ENCODE measurements at regions not wholly inside any gene's neighbourhood (a gene's known extent, or its start where the extent isn't known, plus 50 kb on each side); places are given as distances from the start of the nearest gene placed in this dataset.

GRCh38 chr1:177646757-177647730 lies 322.8 kb downstream of the SEC16B start:
- no TSS peak for BruUV-seq (replicated peaks)
- POLR2A ChIA-PET: no interaction called here
- Histone ChIP-seq H3K4me3 (ENCODE audit: low read depth, low read length, poor library complexity, severe bottlenecking) (no peak overlapping the region), H3K36me3 (ENCODE audit: insufficient read depth, low read length) (no peaks in the 10 kb centered on the region), H3K27ac (ENCODE audit: low read depth, low read length, poor library complexity, severe bottlenecking) (no peak overlapping the region), H3K9me3 (ENCODE audit: low read length) (no peaks in the 10 kb centered on the region), H2AFZ (ENCODE audit: low read length) (no peak overlapping the region), H3K4me2 (ENCODE audit: low read length) (no peak overlapping the region), H3K9me2 (ENCODE audit: insufficient read depth, low read length) (no peaks in the 10 kb centered on the region), H3K4me1 (ENCODE audit: insufficient read depth, low read length, poor library complexity, severe bottlenecking) (no peaks in the 10 kb centered on the region), H4K20me1 (ENCODE audit: insufficient read depth, low read length) (no peaks in the 10 kb centered on the region), H3K79me2 (ENCODE audit: insufficient read depth, low read depth, low read length) (no peaks in the 10 kb centered on the region)
- DNase-seq (ENCODE audit: low spot score): no peak
- CTCF ChIA-PET (ENCODE audit: unreplicated experiment): no interaction called here
- TF ChIP-seq EZH2phosphoT487 (IDR thresholded peaks at IDR 0.05; ENCODE audit: borderline replicate concordance, low read depth, low read length): no peak
- TF ChIP-seq, protein P1, sequence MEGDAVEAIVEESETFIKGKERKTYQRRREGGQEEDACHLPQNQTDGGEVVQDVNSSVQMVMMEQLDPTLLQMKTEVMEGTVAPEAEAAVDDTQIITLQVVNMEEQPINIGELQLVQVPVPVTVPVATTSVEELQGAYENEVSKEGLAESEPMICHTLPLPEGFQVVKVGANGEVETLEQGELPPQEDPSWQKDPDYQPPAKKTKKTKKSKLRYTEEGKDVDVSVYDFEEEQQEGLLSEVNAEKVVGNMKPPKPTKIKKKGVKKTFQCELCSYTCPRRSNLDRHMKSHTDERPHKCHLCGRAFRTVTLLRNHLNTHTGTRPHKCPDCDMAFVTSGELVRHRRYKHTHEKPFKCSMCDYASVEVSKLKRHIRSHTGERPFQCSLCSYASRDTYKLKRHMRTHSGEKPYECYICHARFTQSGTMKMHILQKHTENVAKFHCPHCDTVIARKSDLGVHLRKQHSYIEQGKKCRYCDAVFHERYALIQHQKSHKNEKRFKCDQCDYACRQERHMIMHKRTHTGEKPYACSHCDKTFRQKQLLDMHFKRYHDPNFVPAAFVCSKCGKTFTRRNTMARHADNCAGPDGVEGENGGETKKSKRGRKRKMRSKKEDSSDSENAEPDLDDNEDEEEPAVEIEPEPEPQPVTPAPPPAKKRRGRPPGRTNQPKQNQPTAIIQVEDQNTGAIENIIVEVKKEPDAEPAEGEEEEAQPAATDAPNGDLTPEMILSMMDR (conservative IDR thresholded peaks at IDR 0.05; ENCODE audit: low read length): no peak
- intact Hi-C loops (cut with micrococcal nuclease; ENCODE audit: unreplicated experiment): no loop called here

- Histone ChIP-seq H2AFZ (ENCODE audit: low read length) (no peak overlapping the region), H3K4me1 (ENCODE audit: insufficient read depth, low read length, poor library complexity, severe bottlenecking) (no peaks in the 10 kb centered on the region), H3K4me3 (ENCODE audit: low read depth, low read length, poor library complexity, severe bottlenecking) (no peak overlapping the region), H4K20me1 (ENCODE audit: insufficient read depth, low read length) (no peaks in the 10 kb centered on the region), H3K79me2 (ENCODE audit: insufficient read depth, low read depth, low read length) (no peaks in the 10 kb centered on the region), H3K4me2 (ENCODE audit: low read length) (no peak overlapping the region), H3K9me2 (ENCODE audit: insufficient read depth, low read length) (no peaks in the 10 kb centered on the region), H3K27ac (ENCODE audit: low read depth, low read length, poor library complexity, severe bottlenecking) (no peak overlapping the region), H3K9me3 (ENCODE audit: low read length) (no peaks in the 10 kb centered on the region), H3K36me3 (ENCODE audit: insufficient read depth, low read length) (no peaks in the 10 kb centered on the region)
- TF ChIP-seq, protein P1 (conservative IDR thresholded peaks at IDR 0.05; ENCODE audit: low read length): no peak
- no peak for TF ChIP-seq EZH2phosphoT487 (IDR thresholded peaks at IDR 0.05; ENCODE audit: borderline replicate concordance, low read depth, low read length)
- POLR2A ChIA-PET: no interaction called here
- no TSS peak for BruUV-seq (replicated peaks)
- intact Hi-C loops (cut with micrococcal nuclease; ENCODE audit: unreplicated experiment): no loop called here
- CTCF ChIA-PET (ENCODE audit: unreplicated experiment): no interaction called here
- DNase-seq (ENCODE audit: low spot score): no peak
These were observed 324.2 kb downstream of the SEC16B start for GRCh38 chr1:177645491-177646190.

Data from OCI-LY7 (cell line).